HL-60 (cell line): ENCODE measurements at regions not wholly inside any gene's neighbourhood (a gene's known extent, or its start where the extent isn't known, plus 50 kb on each side); places are given as distances from the start of the nearest gene placed in this dataset.

Experiments
- GABPA ChIP-seq: IDR thresholded peaks from 2 replicates; pipeline ENCODE4 v1.6.1; 2012; ENCODE audit warnings: low read depth
- POLR2AphosphoS5 ChIP-seq: IDR thresholded peaks from 2 replicates; pipeline ENCODE4 v1.6.1; 2012; ENCODE audit warnings: low read depth
- TF ChIP-seq, protein P1 (sequence below): IDR thresholded peaks from one replicate; pipeline ENCODE4 v1.5.1; 2011; ENCODE audit warnings: low read length, control low read depth, inconsistent platforms; ENCODE audit not compliant: insufficient read depth
- TF ChIP-seq, protein P2 (sequence below): IDR thresholded peaks from 2 replicates; pipeline ENCODE4 v1.6.1; 2012; ENCODE audit warnings: low read depth; ENCODE audit not compliant: insufficient replicate concordance

DNA sequence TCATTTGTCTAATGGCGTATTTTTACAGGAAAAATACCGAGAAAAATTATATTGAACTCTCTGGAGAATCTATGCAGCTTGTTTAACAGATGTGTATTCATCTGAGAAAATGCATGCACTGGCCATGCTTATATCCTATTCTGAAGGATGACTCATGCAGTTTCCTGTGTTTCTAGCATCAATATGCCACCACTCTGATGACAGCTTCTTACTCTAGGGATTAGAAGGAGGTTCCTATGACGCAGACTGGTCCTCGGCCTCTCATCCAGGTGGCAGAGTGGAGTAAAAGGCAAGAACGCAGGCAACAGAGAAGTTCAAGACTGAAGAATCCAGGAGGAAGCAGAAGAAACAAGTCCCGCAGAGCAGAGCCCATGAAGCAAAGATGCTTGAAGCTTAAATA is 910.0 kb upstream of the ROBO1 start:
- TF ChIP-seq, protein P1, sequence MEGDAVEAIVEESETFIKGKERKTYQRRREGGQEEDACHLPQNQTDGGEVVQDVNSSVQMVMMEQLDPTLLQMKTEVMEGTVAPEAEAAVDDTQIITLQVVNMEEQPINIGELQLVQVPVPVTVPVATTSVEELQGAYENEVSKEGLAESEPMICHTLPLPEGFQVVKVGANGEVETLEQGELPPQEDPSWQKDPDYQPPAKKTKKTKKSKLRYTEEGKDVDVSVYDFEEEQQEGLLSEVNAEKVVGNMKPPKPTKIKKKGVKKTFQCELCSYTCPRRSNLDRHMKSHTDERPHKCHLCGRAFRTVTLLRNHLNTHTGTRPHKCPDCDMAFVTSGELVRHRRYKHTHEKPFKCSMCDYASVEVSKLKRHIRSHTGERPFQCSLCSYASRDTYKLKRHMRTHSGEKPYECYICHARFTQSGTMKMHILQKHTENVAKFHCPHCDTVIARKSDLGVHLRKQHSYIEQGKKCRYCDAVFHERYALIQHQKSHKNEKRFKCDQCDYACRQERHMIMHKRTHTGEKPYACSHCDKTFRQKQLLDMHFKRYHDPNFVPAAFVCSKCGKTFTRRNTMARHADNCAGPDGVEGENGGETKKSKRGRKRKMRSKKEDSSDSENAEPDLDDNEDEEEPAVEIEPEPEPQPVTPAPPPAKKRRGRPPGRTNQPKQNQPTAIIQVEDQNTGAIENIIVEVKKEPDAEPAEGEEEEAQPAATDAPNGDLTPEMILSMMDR = no peak
- TF ChIP-seq POLR2AphosphoS5 = no peak
- no peak for TF ChIP-seq GABPA
- TF ChIP-seq, protein P2, sequence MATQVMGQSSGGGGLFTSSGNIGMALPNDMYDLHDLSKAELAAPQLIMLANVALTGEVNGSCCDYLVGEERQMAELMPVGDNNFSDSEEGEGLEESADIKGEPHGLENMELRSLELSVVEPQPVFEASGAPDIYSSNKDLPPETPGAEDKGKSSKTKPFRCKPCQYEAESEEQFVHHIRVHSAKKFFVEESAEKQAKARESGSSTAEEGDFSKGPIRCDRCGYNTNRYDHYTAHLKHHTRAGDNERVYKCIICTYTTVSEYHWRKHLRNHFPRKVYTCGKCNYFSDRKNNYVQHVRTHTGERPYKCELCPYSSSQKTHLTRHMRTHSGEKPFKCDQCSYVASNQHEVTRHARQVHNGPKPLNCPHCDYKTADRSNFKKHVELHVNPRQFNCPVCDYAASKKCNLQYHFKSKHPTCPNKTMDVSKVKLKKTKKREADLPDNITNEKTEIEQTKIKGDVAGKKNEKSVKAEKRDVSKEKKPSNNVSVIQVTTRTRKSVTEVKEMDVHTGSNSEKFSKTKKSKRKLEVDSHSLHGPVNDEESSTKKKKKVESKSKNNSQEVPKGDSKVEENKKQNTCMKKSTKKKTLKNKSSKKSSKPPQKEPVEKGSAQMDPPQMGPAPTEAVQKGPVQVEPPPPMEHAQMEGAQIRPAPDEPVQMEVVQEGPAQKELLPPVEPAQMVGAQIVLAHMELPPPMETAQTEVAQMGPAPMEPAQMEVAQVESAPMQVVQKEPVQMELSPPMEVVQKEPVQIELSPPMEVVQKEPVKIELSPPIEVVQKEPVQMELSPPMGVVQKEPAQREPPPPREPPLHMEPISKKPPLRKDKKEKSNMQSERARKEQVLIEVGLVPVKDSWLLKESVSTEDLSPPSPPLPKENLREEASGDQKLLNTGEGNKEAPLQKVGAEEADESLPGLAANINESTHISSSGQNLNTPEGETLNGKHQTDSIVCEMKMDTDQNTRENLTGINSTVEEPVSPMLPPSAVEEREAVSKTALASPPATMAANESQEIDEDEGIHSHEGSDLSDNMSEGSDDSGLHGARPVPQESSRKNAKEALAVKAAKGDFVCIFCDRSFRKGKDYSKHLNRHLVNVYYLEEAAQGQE = no peak
